ENCODE measurements at regions not wholly inside any gene's neighbourhood (a gene's known extent, or its start where the extent isn't known, plus 50 kb on each side); places are given as distances from the start of the nearest gene placed in this dataset.

GRCh38 chr2:195388028-195388427 lies 269.0 kb upstream of the SLC39A10 start:
- no peak for TF ChIP-seq CTCF (IDR thresholded peaks at IDR 0.05 in 2 of 3, conservative IDR thresholded peaks at IDR 0.05 in 1 of 3; ENCODE audit: control insufficient read depth in 2 of 3, extremely low read depth in 1 of 3, insufficient read depth in 1 of 3, low read depth in 3 of 3, low read length in 3 of 3)
- no peak for TF ChIP-seq MLLT1 (IDR thresholded peaks at IDR 0.05)

All from GM12878 (cell line).